SKM-1 treated with dmso at 0.1 percent for 144 hours (cell line): ENCODE measurements at regions not wholly inside any gene's neighbourhood (a gene's known extent, or its start where the extent isn't known, plus 50 kb on each side); places are given as distances from the start of the nearest gene placed in this dataset.
A peak's percentile ranks its signal among the peaks of the same experiment; 100 is the strongest.
"Not testable (repeated sequence)": the region's sequence is repeated elsewhere in the genome, so short reads cannot be mapped to it uniquely, and the experiment has no call there.

Experiments
- DNase-seq: peaks from one replicate; lab custom pipeline; 2025; ENCODE audit not compliant: unreplicated experiment; lab: John Stamatoyannopoulos, UW

DNA sequence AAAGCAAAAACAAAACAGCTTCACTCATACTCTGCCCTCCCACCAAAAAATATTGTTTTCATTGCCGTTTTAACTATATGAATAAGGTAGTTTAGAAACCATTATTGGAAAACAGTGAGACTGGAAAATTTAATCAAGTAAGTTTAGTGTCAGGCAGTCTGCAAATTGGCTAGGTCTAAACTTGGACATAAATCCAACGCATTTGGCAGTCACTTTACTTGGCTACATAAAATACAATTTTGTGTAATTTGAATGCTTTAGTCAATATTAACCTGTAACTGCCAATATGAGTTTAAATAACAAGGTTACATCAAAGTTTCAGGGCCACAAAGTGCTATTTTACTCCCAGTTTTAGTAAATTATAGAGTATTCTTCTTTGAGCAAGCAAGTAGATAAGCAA is 202.3 kb upstream of the SLC38A2 start:
- DNase-seq: no peak

DNA sequence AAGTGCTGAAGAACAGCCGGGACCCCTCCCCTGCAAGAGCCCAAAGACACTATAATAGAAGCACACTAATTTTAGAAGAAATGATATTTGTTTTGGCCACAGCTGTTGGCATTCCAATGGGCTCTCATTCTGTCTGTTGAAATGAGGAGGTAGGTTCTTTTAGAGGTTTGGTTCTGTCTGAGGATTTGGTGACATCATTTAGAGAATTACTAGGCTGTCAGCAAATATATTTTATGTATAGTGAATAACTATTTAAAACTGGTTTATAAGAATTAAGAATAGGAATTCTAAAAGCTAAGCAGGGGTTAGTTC is 200.7 kb upstream of the SLC38A2 start:
- no peak for DNase-seq

DNA sequence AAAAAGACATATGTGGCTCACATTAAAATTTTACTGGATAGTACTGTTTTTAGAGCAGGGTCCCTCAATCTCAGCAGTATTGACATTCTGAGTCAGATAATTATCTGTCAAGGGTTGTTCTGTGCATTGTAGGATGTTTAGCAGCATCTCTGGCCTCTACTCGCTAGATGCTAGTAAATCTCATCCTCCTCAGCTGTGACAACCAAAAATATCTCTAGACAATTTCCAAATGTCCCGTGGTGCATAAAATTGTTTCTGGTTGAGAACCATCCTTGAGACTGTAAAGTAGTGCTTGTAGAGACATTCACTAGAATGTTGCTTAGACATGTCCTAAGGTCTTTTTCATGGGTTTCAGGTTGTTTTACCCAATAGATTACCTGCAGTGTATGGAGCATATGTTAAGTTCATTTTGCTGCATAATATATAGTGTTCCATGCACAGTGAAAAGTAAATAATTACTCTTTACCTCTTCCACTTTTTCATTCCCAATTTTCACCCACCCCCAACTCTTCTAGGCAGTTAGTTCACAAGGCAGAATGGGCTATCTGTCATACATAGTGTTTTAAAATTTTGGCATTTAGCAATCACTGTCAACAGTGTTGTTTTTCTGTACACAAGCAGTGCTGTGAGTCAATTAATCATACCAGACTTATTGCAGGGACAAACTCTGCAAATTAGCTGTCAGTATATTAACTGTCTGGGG is 200.2 kb upstream of the SLC38A2 start:
- DNase-seq: no peak

DNA sequence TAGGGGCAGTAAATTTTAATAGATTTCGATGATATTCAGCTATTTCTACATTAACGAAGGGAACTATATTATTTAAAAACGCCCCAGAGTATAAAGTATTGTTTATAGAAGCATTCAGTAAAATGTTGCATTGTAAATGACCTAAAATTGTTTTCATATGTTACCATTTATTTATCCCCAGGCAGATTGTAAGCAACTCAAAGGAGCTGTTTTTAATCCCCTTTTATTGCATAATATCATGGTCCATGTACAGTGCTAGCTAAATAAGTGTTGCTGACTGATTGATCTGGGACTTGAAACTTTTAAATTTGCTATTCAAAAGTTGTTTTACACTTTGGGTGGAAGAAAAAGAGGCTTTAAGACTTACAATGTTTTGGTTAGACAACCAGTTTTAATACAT is 199.0 kb upstream of the SLC38A2 start:
- no peak for DNase-seq

DNA sequence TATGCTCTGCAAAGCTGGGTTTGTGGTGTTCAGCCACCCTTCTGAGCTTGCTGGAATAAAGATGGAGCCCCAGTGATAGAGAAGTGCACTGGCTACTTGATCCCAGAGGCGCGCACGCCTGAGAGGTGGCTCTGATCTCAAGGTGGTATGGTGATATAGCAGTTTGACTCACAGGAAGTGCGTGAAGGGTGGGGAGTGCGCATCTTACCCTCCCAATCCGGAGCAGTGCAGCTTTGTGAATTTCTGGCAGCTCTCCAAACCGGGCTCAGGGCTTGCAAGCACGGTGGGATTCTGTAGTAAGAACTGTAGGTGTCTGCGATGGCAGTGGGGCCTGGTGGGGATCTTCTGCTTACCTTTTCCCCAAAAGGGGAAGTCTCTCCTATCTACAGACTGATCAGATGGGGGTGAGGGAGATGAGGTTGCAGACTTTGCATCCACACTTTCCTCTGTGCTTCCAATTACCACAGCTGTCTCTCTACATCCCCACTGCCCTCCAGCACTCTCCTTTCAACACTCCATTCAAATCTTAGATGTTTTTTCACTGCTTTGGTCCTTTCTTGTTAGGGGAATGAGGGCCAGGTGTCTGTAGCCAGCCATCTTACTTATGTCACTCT is 197.4 kb upstream of the SLC38A2 start:
- no peak for DNase-seq

DNA sequence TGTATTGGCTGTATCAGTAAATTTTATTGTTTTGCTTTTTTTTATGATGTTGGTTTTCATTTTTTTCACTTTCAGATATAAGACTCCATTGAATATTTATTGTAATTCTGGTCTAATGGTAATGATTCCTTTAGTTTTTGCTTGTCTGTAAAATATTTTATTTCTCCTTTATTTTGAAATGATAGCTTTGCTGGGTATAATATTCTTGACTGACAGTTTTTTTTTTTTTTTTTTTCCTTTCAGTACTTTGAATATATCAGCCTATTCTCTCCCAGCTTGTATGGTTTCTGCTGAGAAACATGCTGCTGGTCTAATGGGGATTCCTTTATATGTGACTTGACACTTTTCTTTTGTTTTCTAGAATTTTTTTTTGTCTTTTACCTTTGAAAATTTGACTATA is 195.1 kb upstream of the SLC38A2 start:
- no peak for DNase-seq

DNA sequence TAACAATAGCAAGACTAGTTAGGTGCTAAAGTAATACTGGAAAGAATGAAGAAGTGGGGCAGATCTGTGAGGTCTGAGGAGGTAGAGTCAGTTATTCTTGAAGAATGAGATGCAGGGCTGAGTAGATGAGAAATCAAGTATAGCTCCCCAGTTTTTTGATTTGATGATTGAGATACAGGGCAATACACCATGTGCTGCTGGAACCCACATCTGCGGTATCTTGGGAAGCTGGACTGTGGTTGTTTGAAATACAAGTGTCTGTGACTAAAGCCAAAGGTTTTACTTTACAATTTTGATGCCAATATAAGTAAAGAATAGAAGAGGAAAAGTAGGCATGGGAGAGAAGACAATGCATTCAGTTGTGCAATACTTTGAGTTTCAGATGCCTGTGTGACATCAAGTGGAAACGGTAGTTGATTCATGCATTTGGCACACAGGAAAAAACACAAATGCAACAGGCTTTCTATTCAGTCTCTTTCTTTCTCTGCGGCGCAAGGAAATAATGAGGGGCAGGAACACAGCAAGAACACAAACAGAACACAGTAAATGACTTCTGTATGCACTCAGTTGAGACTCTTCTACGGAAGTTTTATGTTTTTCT is 190.2 kb upstream of the SLC38A2 start:
- DNase-seq: peak; percentile 1

DNA sequence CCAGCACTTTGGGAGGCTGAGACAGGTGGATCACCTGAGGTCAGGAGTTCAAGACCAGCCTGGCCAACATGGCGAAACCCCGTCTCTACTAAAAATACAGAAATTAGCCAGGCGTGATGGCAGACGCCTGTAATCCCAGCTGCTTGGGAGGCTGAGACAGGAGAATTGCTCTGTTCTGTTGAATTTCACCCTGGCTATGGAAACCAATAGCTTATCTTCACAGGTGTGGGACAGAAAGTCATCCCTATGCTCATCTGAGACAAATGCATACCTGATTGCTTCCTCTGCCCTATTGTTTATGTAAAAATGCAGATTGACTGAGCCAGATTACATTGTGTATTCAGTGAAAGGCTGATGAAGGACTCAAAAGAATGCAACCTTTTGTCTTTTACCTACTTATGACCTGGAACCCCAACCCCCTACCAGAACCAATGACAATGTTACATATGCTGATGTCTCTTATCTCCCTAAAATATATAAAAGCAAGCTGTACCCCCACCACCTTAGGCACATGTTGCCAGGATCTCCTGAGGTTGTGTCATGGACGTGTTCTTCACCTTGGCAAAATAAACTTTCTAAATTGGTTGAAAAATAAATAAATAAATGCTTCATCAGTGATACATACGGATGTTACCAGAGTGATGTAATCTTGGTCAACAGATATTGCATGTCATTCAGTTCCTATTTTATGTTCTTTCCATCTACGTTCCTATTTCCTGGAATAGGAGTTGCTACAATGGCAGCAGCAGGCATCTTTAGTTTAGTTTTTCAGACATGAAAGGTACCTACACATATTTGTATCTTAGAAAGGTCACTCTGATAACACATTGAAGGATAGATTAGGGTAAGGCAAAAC is 189.4 kb upstream of the SLC38A2 start:
- not testable (repeated sequence) for DNase-seq

DNA sequence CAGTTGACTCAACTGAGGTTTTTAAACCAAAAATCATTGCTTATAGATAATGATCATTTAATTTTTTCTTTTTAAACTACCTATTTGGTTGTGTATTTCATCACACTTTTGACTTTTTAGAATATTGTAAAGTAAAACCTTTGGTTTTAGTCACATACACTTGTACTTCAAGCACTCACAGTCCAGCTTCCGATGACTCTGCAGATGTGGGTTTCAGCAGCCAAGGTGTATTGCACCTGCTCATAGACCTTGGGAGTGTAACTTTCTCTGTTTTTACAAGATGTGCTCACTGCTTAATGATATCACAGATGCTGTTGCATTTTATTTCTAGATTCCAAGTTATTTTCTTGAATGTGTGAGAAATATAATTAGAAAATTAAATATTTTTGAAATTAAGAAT is 188.3 kb upstream of the SLC38A2 start:
- no peak for DNase-seq

DNA sequence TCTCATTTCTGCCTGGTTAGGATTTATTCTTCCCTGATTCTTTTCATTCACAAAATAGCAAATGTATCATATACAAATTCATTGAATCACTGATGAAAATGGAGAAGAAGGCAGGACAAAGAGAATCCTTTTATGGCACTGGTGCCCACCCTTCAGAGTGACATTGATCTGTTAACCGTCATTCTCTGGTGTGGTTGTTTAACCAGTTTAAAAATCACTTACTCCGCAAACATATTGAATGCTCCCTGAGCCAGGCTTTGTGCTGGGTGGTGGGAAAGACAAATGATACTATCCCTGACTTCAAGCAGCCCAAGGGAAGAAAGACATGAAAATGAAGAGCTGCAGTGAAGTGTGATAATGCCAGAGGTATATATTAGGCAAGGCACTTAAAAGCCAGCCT is 187.5 kb upstream of the SLC38A2 start:
- DNase-seq: no peak

DNA sequence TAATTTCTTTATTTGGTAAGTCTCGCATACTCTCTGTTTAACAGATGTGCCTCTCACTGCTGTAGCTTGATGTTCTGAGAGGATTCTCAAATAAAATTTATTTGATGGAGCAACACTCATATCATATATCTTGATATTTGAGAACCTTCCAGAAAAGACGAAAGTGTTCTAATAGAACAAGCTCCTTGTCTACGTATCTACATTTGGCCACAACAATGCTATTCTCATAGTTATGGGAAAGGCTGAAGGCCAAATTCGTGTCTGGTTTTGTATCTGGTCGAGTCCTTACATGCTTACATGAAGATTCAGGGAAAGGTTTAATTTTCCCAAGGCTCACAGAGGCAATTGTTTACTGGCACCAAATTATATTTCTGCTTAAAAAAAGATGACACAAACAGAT is 186.7 kb upstream of the SLC38A2 start:
- DNase-seq: no peak

DNA sequence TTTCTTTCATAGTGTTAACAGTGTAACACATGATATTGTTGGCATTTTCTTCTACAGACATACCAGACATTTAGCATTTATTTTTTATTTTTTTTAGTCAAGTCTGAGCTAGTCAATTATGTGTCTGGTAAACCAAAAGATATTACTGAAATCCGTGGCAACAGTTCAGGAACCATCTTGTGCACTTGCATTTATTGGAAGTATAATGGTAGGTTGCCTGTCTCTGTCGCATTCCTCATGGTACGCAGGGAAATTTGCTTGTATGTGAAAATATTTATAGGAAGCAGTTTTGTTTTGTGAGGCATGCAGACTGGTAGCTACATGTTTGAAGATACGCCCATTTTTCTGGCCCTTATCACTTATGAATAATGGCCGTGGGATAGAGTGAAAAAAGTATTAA is 186.1 kb upstream of the SLC38A2 start:
- DNase-seq: no peak

DNA sequence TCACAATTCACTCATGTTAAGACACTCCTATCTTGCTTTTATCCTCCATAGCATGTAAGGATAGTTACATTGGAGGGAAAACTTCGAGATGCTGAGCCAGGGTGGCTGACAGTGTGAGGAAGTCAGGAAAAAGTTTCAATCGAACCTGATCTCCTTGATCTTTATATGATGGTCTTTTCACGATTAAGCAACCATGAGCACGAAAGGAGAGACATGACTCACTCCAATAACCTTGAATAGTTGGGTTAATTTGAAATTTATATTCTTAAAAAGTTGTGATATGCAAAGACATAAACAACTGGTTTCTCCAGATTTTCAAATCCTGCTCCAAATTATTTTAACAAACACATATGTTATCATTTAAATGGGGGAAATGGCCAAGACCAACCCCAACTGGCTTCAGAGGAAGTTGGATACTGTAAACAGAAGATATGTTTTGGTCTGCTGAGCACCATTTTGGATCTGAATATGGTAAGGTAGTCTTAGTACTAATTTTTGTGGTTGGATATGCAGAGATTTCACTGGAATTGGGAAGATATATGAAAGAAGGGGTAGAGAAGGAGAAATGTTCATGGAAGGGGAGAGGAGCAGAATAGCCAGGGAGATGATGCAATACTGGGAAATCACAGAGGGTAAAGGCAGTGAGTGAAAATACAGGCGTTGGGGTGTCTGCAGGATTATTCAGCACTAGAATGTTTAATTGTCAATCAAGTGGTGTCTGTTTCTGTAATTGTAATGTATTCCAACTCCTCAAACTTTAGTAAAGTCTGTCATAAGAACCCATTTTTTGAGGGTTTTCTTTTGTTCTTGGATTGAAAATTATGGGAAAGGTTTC is 185.2 kb upstream of the SLC38A2 start:
- no peak for DNase-seq

DNA sequence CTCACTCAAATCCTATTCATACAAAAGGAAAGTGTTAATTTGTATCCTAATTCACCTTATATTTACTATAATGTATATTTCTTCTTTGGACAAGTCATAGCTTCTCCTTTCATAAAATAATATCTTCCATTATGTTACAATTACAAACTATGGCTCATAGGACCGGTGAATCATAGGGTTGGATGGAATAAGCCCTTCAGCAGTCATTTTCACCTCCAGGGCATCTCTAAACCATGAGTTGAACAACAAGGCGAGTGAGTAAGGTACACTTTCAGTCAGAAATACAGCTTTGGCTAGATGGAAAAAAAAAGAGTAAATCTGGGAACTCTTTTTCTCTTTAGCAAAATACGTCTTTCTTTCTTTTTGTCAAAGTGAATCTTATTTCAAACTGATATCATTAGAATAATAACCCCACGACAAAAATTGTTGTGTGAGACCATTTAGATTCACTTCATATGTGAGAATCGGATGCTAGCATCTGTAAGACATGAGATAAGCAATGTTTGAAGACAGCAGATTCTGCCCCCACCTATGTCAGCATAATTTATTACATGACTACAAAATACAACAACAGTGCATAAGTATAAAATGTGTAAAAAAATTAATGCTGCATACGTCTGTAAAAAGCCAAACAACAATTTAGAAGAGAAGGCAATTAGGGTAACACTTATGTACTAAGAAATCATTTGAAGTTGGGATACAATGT is 184.4 kb upstream of the SLC38A2 start:
- no peak for DNase-seq

DNA sequence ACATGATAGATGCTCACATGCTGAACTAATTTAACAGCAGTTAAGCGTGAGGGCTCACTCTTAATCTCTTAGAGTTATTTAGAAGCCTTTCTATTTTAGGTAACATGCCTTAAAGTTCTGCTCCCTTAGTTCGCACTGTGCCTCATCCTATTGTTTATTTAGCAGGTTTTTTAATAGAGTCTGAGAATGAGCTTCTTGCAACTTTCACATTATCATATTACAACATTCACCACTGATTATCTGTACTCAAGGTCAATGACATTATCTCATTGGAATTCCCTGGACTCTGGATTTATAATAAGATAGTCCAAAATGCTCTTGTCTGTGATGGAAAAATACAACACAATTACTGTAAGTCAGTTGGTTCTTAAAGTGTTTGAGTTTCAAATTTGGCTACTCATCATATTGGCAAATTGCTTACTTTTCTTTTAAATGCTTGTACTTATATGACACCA is 183.6 kb upstream of the SLC38A2 start:
- DNase-seq: no peak

DNA sequence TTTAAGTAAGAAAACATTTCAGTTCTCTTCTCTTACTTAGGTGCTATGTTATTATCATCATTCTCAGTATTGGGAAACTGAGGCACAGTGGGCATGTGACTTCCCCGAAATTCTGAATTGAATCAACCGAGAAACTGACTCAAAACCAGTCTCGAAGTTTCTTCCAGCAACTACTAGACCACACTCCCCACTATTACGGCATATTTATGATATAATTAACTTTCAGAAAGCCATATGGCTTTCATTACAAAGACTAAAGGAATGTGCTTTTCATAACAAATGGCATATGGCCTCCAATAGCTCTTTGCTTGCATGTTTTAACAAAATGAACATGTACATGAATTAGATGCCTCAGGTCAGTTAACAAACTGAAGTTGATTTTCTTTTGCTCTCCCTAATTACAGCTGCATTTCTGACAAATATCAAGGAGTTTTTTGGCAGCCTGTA is 182.9 kb upstream of the SLC38A2 start:
- DNase-seq: no peak

DNA sequence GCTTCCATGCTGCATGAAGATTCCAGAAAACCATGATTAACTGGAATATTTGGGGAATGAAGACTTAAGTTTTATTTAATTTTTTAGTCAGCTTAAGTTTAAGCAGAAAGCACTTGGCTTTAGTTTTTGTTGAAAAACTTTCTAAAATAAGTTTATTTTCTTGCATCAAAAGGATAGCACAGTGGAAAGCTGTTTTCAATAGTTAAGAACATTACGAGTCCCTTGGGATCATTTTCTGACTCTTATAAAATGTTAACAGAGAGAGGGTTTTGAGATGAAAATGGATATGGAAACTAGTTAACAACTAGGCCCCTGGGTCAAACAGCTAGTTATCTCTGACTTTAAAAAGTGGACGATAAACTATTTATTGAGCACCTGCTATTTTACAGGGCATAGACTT is 181.9 kb upstream of the SLC38A2 start:
- no peak for DNase-seq

DNA sequence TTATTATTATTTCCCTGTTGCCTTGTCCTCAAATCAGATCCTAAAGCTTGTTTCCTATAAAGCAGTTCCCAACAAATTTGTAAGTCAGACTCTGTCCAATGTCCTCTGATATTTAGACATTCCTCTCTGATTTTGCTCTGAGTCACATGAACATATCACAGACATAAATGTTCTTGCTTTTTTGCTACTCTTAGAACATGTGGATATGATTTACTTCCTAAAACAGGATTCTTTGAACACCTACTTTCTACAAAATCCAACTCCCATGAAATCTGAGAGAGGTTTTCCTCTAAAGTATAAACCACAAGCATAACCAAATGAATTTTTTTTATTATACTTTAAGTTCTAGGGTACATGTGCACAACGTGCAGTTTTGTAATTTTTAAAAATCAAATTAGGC is 181.3 kb upstream of the SLC38A2 start:
- no peak for DNase-seq

DNA sequence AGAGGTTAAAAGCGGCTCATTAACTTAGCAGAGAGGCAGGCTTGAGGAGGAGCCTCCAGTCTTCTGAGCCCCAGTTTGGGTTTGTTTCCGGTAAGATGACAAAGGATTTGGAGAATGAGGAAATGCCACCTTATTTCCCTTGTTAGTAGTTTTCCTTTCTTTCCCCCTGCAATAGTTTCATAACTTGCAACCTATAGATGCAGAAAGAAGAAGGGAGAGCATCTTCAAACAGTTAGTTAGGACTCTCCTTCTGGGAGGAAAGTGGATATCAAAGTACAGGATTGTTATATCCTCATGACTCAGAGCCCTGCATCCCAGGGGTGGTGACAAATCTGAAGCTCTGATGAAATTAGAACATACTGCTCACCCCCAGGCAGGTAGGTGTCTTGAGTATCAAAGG is 180.7 kb upstream of the SLC38A2 start:
- DNase-seq: no peak

DNA sequence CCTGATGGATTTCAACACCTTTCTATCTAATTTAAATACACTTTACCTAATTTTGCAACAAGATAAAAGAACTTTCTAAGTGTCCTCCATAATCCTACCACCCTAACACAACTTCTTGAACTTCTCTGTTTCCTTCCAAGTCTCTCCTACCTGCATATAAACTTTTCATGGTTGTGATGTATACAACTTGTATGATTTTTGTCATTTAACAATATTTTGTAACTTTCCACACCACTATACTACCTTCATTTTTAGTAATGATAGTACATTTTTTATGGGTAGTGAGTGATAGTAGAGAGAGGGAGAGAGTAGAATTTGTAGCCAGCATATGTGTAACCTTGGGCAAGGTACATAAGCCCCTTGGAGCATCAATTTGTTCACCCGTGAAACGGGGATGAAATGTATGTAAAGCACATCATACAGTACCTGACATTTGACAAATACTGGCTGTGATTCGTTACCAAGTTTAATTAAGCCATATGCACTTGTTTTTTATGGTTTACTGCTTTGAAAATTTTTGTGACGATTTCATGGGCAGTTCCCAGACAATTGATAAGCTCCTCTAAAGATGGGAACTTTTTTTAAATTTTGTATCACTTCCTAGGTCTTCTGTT is 177.8 kb upstream of the SLC38A2 start:
- DNase-seq: no peak
